ENCODE measurements at regions not wholly inside any gene's neighbourhood (a gene's known extent, or its start where the extent isn't known, plus 50 kb on each side); places are given as distances from the start of the nearest gene placed in this dataset.

DNA sequence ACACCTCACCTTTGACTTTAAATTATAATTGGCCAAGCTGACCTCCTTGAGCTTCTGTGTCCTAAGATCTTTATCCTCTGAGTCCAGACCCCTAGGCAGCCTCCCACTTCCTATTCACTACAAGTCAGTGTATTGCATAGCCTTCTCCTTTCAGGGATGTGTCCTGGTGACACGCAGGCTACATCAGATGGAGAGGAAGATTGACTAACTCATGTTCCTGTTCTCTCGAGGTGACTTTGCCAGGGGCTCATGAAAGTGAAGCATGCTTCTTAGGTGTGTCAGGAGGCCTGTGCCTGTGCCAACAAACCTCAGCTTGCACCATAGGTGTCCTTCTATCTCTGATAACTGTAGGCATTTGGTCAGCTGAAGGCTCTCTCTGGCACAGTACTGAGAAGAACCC lies 195.7 kb upstream of the HS3ST1 start:
- Mint-ChIP-seq H3K9me3 (no peaks in the 10 kb centered on the region), H3K27me3 (no peaks in the 10 kb centered on the region), H3K36me3 (ENCODE audit: low read depth) (no peaks in the 10 kb centered on the region), H3K27ac (no peak overlapping the region), H3K4me1 (ENCODE audit: low read depth) (no peaks in the 10 kb centered on the region), H3K4me3 (no peak overlapping the region)
- no peak for DNase-seq

DNA sequence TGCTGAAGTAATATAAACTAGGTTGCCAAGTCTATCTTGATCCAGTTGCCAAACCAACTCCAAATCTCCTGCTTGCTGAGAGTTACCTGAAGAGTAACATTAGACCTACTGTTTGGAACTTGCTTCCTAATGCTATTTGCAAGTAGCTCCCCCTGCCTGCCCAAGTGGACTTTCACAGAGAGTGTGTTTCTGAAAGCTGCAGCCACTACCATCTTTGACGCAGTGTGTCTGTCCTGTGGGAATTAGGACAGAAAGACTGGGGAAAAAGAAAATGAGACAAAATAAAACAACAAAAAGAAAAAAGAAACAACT lies 195.0 kb upstream of the HS3ST1 start:
- H3K27ac Mint-ChIP-seq, result no peak overlapping the region
- no peaks in the 10 kb centered on the region for H3K4me1 Mint-ChIP-seq (ENCODE audit: low read depth)
- H3K36me3 Mint-ChIP-seq (ENCODE audit: low read depth), result no peaks in the 10 kb centered on the region
- H3K4me3 Mint-ChIP-seq, result no peak overlapping the region
- DNase-seq, result no peak
- no peaks in the 10 kb centered on the region for H3K27me3 Mint-ChIP-seq
- no peaks in the 10 kb centered on the region for H3K9me3 Mint-ChIP-seq

DNA sequence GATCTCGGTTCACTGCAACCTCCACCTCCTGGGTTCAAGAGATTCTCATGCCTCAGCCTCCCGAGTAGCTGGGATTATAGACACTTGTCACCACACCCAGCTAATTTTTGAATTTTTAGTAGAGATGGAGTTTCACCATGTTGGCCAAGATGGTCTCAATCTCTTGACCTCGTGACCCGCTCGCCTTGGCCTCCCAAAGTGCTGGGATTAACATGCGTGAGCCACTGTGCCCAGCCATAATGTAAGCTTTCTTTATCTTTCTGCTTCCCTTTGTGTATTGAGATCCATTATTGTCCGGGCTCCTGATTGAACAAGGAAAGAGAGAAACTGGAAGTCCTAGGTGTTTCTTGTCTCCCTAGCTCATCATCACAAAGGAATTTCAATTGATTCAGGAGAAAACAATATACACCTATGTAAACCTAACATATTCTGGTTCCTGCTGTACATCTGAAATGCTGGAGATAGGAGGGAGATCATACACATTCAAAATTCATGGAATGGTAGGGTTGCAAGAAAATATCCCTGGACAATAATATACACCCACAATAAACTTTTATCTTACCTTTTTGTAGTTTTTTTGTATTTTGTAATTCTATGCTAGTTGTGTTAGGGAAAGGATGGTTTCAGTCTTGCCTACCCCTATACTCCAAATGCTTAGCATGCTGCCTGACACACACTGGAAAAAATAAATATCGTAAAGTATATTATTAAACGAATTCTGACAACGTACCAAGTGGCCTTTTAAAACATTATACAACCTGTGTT lies 194.4 kb upstream of the HS3ST1 start:
- Mint-ChIP-seq H3K4me3 (no peak overlapping the region), H3K9me3 (no peaks in the 10 kb centered on the region), H3K27ac (no peak overlapping the region), H3K27me3 (no peaks in the 10 kb centered on the region), H3K36me3 (ENCODE audit: low read depth) (no peaks in the 10 kb centered on the region), H3K4me1 (ENCODE audit: low read depth) (no peaks in the 10 kb centered on the region)
- DNase-seq, result no peak

DNA sequence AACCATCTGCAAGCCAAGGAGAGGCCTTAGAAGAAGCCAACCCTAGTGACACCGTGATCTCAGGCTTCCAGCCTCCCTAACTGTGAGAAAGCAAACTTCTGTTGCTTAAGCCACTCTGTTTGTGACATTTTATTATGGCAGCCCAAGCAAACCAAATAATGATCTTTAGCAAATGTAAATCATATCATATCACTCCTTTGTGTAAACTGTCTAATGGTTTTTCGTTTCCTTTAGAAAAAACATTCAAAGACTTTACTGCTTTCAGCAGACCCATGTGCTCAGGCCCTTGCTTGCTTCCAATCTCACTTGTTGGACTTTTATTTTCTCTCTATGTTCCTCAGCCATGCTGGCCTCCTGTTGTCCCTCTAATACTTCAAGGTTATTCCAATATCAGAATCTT lies 192.2 kb upstream of the HS3ST1 start:
- Mint-ChIP-seq H3K4me3 (no peak overlapping the region), H3K4me1 (ENCODE audit: low read depth) (no peaks in the 10 kb centered on the region), H3K9me3 (no peaks in the 10 kb centered on the region), H3K27ac (no peak overlapping the region), H3K36me3 (ENCODE audit: low read depth) (no peaks in the 10 kb centered on the region), H3K27me3 (no peaks in the 10 kb centered on the region)
- no peak for DNase-seq

DNA sequence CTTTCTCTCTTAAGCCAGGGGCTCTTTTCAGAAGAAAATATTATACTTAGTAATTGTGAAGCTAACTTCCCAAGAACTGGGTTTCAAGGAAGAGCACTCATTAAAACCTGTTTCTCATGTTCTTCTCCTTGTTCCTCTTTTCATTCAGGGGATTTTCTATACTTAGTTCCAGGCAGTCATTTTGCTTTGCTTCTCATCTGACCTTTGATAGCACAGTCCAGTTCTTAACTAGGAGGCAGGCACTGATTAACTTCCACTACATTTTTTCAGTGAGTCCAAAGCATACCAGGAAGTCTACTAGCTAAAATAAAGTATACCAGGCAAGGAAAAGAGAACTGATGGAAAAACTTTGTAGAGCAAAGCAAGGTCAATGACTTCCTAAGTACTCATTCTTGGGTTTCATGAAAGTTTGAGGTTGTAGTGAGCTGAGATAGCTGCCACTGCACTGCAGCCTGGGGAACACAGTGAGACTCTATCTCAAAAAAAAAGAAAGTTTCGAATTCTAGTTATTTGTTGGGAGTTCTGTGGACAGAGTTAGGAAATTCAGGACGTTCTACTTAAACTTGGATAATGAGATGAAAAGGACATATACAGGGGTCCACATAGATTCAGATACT lies 190.1 kb upstream of the HS3ST1 start:
- H3K36me3 Mint-ChIP-seq (ENCODE audit: low read depth), result no peaks in the 10 kb centered on the region
- no peak for DNase-seq

DNA sequence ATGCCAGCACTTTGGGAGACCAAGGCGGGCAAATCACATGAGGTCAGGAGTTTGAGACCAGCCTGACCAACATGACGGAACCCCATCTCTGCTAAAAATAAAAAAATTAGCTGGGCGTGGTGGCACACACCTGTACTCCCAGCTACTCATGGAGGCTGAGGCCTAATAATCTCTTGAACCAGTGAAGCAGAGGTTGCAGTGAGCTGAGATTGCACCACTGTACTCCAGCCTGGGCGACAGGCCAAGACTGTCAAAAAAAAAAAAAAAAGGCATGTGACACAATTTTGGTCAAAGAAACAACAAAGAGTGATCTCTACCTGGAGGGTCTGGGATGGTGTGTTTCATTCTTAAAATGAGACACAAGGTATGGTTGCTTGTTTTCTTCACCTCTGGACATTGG lies 188.2 kb upstream of the HS3ST1 start:
- no peak for DNase-seq
- Mint-ChIP-seq H3K9me3 (no peaks in the 10 kb centered on the region), H3K27ac (no peak overlapping the region), H3K4me3 (no peak overlapping the region), H3K36me3 (ENCODE audit: low read depth) (no peaks in the 10 kb centered on the region), H3K4me1 (ENCODE audit: low read depth) (no peaks in the 10 kb centered on the region), H3K27me3 (no peaks in the 10 kb centered on the region)

More for the DNA sequence above, 190.1 kb upstream of the HS3ST1 start:
- H3K4me3 Mint-ChIP-seq, result no peak overlapping the region
- no peaks in the 10 kb centered on the region for H3K27me3 Mint-ChIP-seq
- H3K4me1 Mint-ChIP-seq (ENCODE audit: low read depth), result no peaks in the 10 kb centered on the region
- no peak overlapping the region for H3K27ac Mint-ChIP-seq
- H3K9me3 Mint-ChIP-seq, result no peaks in the 10 kb centered on the region

DNA sequence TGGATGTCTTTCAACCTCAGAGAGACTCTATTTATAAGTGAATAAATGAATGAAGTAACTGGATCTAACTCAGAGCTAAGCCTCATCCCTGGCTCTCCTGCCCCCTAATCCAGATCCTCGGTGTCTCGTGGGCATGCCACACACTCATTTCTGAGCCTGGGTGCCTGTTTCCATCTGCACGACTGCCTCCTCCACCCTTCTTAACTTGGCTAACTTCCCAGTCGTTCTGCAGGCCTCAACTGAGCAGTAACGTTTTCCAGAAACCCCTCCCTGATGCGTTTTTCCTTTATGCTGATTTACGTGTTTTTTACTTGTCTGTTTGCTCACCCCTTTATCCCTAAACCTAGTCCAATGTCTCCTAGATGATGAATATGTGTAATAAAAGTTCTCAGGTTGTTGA lies 186.9 kb upstream of the HS3ST1 start:
- H3K4me1 Mint-ChIP-seq (ENCODE audit: low read depth), result no peaks in the 10 kb centered on the region
- H3K9me3 Mint-ChIP-seq, result no peaks in the 10 kb centered on the region
- DNase-seq, result no peak
- no peaks in the 10 kb centered on the region for H3K27me3 Mint-ChIP-seq
- H3K27ac Mint-ChIP-seq, result no peak overlapping the region
- no peak overlapping the region for H3K4me3 Mint-ChIP-seq
- H3K36me3 Mint-ChIP-seq (ENCODE audit: low read depth), result no peaks in the 10 kb centered on the region

DNA sequence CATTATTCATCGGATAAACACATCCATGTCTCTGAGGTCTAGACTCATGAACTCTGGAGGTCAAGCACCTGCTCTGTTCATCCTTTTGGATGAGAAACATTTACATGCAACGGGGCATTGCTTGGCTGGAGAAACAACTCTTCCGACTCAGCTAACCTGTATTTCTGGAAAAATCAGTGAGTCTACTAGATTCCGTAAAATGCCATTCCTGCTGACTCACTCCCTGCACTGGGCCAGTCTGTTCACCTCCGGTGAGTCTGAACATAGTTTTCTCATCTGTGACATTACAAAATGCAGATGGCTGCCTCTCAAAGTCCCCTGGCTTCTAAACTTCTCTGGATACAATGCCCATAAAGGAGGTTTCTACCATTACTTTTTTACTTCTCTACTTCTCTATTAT lies 185.7 kb upstream of the HS3ST1 start:
- no peaks in the 10 kb centered on the region for H3K27me3 Mint-ChIP-seq

DNA sequence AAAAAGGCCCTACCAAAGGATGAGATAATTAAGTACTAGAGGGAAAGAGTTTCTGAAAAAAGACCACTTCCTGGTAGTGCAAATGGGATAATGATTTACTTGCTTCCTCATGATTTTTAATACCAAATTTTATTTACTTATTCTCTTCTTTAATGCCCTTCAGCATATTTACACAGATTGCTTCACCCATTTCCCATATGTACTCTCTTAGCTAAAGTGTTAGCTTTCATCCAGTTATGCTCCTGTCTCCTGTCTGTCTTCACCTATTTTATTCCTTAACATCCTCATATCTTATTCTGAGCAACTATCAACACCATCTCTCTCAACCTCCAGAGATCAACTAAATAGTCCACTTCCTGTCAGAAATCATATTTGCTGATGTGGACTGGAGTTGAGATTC lies 183.2 kb upstream of the HS3ST1 start:
- Mint-ChIP-seq H3K27me3 (no peaks in the 10 kb centered on the region), H3K27ac (no peak overlapping the region), H3K4me3 (no peak overlapping the region), H3K36me3 (ENCODE audit: low read depth) (no peaks in the 10 kb centered on the region), H3K9me3 (no peaks in the 10 kb centered on the region), H3K4me1 (ENCODE audit: low read depth) (peaks cover 2% of the 10 kb centered on the region)
- no peak for DNase-seq

More for the DNA sequence above, 185.7 kb upstream of the HS3ST1 start:
- no peaks in the 10 kb centered on the region for H3K9me3 Mint-ChIP-seq
- H3K27ac Mint-ChIP-seq, result no peak overlapping the region
- no peaks in the 10 kb centered on the region for H3K36me3 Mint-ChIP-seq (ENCODE audit: low read depth)
- H3K4me3 Mint-ChIP-seq, result no peak overlapping the region
- no peaks in the 10 kb centered on the region for H3K4me1 Mint-ChIP-seq (ENCODE audit: low read depth)
- no peak for DNase-seq

DNA sequence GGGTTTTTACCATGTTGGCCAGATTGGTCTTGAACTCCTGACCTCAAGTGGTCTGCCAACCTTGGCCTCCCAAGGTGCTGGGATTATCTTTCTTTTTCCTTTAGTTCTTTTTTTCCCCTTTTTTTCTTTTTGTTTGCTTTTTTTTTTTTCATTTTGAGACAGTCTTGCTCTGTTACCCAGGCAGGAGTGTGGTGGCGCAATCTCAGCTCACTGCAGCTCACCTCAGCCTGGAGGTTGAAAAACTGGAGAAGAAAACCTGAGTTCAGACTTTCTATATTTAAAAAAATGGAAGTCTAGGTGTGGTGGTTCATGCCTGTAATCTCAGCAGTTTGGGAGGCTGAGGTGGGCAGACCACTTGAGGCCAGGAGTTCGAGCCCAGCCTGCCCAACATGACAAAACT lies 181.1 kb upstream of the HS3ST1 start:
- Mint-ChIP-seq H3K9me3 (no peaks in the 10 kb centered on the region), H3K27me3 (no peaks in the 10 kb centered on the region), H3K36me3 (ENCODE audit: low read depth) (no peaks in the 10 kb centered on the region), H3K4me1 (ENCODE audit: low read depth) (peaks cover 2% of the 10 kb centered on the region), H3K4me3 (no peak overlapping the region), H3K27ac (no peak overlapping the region)
- no peak for DNase-seq

DNA sequence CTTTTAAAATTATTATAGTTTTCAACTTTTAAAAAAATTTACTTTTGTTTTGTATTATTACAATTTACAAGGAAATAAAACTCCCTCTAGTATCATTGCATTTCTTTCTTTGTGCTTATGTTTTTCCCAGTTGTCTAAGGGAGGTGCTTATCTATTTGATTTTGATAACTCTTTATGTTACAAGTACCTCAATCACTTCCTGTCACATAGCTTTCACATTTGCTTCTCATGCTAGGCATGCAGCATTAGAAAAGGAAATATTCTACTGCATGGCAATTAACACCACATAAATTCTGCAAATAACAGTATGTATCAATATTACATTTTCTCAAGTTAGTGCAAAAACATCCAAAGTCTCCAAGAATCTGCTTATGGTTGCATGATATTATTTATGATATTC lies 180.3 kb upstream of the HS3ST1 start:
- no peaks in the 10 kb centered on the region for H3K36me3 Mint-ChIP-seq (ENCODE audit: low read depth)
- no peaks in the 10 kb centered on the region for H3K9me3 Mint-ChIP-seq
- DNase-seq, result no peak
- H3K27ac Mint-ChIP-seq, result no peak overlapping the region
- no peak overlapping the region for H3K4me3 Mint-ChIP-seq
- no peaks in the 10 kb centered on the region for H3K27me3 Mint-ChIP-seq
- H3K4me1 Mint-ChIP-seq (ENCODE audit: low read depth), result peaks cover 2% of the 10 kb centered on the region

DNA sequence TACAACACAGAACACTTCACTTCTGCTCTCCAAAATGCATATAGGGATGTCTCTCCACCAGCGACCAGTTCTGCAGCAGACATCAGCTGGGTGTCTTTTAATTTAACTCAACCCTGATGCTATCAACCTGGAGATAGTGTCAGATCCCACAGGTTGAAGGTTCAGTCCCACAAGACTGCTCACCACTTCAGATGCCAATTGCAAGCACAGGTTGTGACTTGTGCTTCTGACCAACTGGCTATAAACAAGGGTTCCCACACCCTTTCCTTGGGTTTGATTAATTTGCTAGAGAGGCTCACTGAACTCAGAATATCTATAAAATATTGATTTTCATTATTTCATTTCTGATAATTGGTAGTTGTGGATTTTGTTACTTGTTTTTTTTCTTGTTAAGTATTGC lies 177.4 kb upstream of the HS3ST1 start:
- no peak for DNase-seq
- H3K4me3 Mint-ChIP-seq, result no peak overlapping the region
- H3K27me3 Mint-ChIP-seq, result peaks cover 2% of the 10 kb centered on the region
- H3K9me3 Mint-ChIP-seq, result no peaks in the 10 kb centered on the region
- no peaks in the 10 kb centered on the region for H3K36me3 Mint-ChIP-seq (ENCODE audit: low read depth)
- no peak overlapping the region for H3K27ac Mint-ChIP-seq
- peaks cover 2% of the 10 kb centered on the region for H3K4me1 Mint-ChIP-seq (ENCODE audit: low read depth)

DNA sequence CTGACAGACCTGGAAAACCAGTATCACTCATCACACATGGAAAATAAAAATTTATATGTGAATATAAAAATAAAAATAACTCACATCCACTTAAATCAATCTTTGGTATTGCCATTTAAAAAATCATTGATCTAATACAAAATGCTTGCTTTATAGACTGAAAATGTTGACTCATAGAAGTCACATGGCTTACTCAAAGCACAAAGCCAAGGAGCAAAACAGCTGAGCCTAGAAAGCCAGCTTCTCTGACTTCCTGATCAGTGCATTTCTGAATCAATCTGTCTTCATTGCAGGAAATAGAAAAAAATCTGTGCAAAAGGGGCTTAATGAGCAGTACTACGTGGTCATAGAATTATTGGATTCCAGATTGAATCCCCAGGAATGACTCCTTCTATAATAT lies 176.9 kb upstream of the HS3ST1 start:
- Mint-ChIP-seq H3K4me3 (no peak overlapping the region), H3K36me3 (ENCODE audit: low read depth) (no peaks in the 10 kb centered on the region), H3K9me3 (no peaks in the 10 kb centered on the region), H3K27ac (no peak overlapping the region), H3K4me1 (ENCODE audit: low read depth) (peaks cover 2% of the 10 kb centered on the region), H3K27me3 (peaks cover 2% of the 10 kb centered on the region)
- no peak for DNase-seq

DNA sequence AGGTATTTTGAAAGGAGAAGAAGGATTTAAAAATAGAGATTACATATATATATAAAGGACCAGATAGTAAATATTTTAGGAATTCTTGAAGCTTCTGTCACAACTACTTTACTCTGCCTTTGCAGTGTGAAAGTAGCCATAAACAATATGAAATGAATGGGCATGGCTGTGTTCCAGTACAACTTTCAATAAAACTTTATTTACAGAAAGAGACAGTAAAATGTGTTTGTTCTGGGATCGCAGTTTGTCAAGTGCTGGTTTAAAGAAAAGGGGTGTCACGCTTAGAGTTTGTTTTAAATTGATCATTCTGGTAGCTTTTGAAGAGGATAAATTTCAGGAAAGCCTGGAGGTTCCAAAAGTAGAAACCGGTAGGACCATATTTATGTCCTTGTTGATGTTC lies 176.1 kb upstream of the HS3ST1 start:
- Mint-ChIP-seq H3K4me1 (ENCODE audit: low read depth) (peaks cover 2% of the 10 kb centered on the region), H3K27ac (no peak overlapping the region), H3K27me3 (peaks cover 2% of the 10 kb centered on the region), H3K4me3 (no peak overlapping the region), H3K9me3 (no peaks in the 10 kb centered on the region), H3K36me3 (ENCODE audit: low read depth) (no peaks in the 10 kb centered on the region)
- no peak for DNase-seq

DNA sequence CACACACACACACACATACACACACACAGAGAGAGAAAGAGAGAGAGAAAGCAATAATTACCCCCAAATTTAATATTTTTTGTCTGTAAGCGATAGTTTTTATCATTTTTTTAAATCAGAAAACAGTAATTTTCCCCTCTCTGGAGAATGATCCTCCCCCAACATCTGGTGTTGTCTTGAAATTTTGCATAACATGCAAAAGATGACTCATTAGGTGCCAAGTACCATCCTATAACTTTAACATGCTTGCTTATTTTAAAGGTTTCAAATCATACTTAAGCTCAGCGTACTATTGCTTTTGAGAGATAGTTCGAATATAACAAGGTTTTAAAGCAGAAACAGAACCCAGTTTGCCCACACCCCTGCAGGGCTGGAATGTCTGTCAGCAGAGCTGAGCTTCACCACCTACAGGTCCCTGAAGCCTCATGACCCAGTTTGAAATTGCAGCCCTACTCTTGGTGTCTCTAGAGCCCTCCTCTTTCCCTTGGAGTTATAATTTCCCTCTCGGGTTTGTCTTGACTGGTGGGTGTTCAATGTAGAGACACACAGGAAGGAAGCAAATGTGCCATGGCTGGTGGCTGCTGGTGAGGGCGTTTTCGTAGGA lies 175.0 kb upstream of the HS3ST1 start:
- Mint-ChIP-seq H3K27ac (no peak overlapping the region), H3K9me3 (no peaks in the 10 kb centered on the region), H3K27me3 (peaks cover 2% of the 10 kb centered on the region), H3K4me1 (ENCODE audit: low read depth) (no peaks in the 10 kb centered on the region), H3K4me3 (no peak overlapping the region), H3K36me3 (ENCODE audit: low read depth) (no peaks in the 10 kb centered on the region)
- DNase-seq, result no peak
